ENCODE measurements at regions not wholly inside any gene's neighbourhood (a gene's known extent, or its start where the extent isn't known, plus 50 kb on each side); places are given as distances from the start of the nearest gene placed in this dataset.

DNA sequence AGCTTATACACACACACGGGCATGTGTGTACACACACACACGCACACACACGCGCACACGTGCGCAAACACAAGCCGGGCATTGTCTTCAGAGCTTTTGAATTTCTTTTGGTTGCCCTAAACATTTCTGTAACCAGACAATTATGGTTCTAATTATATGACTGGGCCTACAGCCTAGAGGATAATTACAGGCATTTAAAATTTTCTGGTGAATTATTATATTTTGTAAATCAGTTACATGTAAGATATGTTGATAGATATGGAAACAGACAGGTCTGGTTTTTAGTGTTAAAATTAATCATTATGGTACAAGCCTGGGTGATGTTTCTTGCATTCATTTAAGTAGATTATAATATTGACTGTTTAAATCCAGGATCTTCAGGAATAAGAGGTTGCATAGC, 1120.5 kb downstream of the ADGRL3 start:
- intact Hi-C loops (cut with DNase I): no loop called here
- DNase-seq: no peak

GRCh38 chr4:62302710-62303109, 1102.6 kb downstream of the ADGRL3 start:
- intact Hi-C loops (cut with DNase I): no loop called here
- DNase-seq: peak in 1 of 10 donors; percentile 22

GRCh38 chr4:62301500-62301899, 1101.4 kb downstream of the ADGRL3 start:
- intact Hi-C loops (cut with DNase I): no loop called here
- no peak for DNase-seq

DNA sequence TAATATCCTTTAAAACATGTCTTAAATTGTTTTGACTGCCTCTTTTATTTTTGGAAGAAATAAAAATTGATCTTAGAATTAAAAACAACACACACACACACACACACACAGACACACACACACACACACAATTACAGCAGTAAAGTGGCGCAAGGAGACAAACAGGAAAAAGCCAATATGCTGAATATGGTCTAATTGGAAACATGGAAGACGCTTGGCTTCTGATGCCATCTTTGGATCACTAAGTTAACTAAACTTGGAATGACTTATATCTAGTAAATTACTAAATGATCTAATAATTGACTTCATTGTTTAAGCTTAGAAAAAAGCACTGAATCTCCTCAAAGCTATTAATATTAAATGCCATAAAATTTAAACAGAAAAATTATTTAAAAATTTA, 1093.4 kb downstream of the ADGRL3 start:
- intact Hi-C loops (cut with DNase I): no loop called here
- no peak for DNase-seq

- intact Hi-C loops (cut with DNase I): no loop called here
- no peak for DNase-seq
These were observed 1092.8 kb downstream of the ADGRL3 start for GRCh38 chr4:62292911-62293310.

- intact Hi-C loops (cut with DNase I): no loop called here
These were observed 1088.8 kb downstream of the ADGRL3 start for GRCh38 chr4:62288808-62289541.

GRCh38 chr4:62285026-62285425, 1084.9 kb downstream of the ADGRL3 start:
- intact Hi-C loops (cut with DNase I): no loop called here
- DNase-seq: no peak

More at GRCh38 chr4:62288808-62289541, 1088.8 kb downstream of the ADGRL3 start:
- DNase-seq: no peak

GRCh38 chr4:62279689-62280088, 1079.6 kb downstream of the ADGRL3 start:
- intact Hi-C loops (cut with DNase I): no loop called here
- no peak for DNase-seq

DNA sequence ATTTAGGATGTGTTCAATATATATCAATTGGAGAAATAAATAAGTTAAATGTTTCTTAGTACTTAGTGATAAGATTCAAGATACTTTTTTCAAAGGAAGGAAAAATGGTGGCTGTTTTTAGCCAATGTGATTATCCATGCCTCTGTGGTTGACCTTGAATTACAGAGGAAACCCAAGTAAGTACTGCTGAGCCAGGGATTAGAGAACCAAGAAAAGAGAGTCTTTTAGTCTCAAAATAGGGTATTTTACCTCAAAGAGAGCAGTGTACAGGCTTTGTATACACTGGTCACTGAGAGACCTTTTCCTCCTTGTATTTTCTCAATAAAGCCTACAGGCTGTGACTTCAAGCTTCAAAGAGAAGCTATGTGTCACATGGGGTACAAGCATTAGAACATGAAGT, 1075.3 kb downstream of the ADGRL3 start:
- intact Hi-C loops (cut with DNase I): no loop called here
- no peak for DNase-seq

DNA sequence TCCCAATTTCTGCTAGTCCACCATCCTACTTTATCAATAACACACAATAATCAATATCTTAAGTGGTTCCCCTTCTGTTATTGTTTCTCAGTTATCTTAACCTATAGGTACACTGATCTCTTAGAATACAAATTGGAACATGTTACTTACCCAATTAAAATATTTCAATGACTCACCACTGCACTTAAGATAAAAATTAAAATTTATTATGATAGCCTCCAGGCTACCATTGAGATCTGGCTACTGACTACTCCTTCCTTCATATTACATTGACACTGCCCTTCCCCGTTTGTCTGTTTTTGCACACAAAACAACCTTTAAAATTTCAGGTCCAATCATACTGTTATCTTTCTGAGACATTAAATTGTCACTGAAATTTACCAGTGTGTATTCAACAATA, 1074.7 kb downstream of the ADGRL3 start:
- intact Hi-C loops (cut with DNase I): no loop called here
- DNase-seq: no peak

DNA sequence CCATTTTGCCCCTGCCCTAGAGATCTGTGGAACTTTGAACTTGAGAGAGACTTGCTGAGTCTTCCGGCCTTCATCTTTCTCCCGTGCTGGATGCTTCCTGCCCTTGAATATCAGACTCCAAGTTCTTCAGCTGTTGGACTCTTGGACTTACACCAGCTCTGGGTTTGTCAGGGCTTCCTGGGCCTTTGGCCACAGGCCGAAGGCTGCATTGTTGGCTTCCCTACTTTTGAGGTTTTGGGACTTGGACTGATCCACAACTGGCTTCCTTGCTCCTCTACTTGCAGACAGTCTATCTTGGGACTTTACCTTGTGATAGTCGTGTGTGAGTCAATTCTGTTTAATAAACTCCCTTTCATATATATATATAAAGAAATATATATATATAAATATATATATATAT, 1071.0 kb downstream of the ADGRL3 start:
- intact Hi-C loops (cut with DNase I): no loop called here
- no peak for DNase-seq

DNA sequence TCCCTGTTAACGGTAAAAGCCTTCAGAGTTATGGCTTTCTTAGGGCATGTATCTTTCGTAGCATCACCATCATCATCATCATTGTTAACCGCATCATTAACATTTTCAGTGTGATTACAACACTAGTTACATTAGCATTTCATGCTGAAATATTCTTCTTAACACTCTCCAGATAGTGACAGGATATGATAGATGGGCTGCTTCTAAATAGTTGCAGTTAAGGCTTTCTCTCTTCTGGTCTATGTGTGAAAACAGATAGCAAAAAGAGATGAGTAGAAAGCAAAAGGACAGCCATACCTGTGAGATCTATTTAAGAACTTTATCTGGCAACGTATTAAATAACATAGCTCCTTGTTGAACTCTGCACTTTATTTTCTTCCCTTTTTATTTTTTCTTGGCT, 1069.8 kb downstream of the ADGRL3 start:
- intact Hi-C loops (cut with DNase I): no loop called here
- no peak for DNase-seq

DNA sequence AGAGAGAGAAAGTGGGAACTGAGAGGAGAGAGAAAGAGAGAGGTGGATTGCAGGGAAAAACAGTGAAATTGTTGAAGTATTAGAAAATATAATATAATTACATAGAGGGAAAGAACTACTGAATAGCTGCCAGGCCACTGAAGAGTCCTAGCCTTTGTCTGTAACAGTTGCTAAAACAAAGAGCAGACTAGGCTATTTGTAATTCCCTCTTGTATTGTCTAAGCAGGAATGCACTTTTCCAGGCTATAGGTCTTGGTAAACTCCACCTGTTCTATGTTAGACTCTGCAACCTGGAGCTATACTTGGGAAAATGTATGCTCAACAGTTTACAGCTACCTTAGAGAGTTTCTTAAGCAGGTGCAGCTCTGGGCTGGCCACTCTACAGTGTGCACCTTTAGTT, 1063.3 kb downstream of the ADGRL3 start:
- intact Hi-C loops (cut with DNase I): no loop called here
- no peak for DNase-seq

DNA sequence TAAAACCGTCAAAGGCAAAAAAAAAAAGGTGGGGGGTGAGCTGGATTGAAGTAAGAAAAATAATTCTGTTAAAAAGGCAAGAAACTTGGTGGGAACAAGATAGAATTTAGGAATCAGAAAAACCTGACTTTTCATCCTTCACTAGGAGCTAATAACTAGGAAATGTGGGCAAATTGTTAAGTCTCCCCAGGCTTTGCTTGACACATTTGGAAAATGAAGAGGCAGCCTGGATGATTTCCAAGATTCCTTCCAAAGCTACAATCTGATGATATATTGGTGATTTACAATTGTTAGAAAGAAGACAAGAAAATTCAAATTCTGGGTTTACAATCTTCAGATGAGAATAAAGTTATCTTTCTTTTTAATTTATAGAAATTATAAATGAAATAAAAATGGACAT, 1062.5 kb downstream of the ADGRL3 start:
- DNase-seq: no peak
- intact Hi-C loops (cut with DNase I): no loop called here

- DNase-seq: no peak
- intact Hi-C loops (cut with DNase I): no loop called here
These were observed 1060.1 kb downstream of the ADGRL3 start for GRCh38 chr4:62260254-62260653.

DNA sequence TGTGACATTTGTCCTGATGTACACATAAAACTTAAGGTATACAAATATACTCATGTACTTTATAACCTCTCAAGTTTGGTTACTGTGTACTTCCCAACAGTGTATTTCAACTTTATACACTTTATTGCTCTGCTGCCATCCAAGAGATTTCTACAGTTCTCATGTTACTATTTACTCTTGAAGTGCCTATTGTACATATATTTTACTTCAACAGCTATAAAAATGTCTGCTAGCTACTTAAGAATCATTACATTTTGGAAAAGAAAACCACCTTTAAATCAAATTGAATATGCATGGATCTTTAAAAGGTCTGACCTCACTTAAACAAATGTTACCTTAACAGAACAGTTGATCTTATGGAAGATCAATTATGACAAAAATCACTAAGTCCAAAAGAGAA, 1056.4 kb downstream of the ADGRL3 start:
- no peak for DNase-seq
- intact Hi-C loops (cut with DNase I): no loop called here

DNA sequence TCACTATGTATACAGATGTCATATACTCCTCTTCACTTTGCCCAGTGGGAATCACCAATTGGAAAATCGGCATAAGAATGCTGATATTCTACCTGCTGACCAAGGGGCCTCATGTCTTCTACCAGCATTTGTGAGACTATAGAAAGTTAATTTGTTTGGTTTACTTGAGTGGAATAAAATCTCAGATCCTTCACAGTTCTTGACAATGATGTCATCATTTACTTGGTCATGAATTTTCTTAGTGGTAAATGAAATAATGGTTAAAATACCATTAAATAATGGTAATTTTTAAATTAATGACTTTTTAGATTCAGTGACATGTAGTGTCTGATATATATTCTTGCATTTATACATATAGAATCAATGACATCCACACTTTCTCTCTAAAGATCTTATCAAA, 1052.6 kb downstream of the ADGRL3 start:
- intact Hi-C loops (cut with DNase I): no loop called here
- DNase-seq: no peak

- intact Hi-C loops (cut with DNase I): no loop called here
- DNase-seq: no peak
These were observed 1050.0 kb downstream of the ADGRL3 start for GRCh38 chr4:62250100-62250499.

DNA sequence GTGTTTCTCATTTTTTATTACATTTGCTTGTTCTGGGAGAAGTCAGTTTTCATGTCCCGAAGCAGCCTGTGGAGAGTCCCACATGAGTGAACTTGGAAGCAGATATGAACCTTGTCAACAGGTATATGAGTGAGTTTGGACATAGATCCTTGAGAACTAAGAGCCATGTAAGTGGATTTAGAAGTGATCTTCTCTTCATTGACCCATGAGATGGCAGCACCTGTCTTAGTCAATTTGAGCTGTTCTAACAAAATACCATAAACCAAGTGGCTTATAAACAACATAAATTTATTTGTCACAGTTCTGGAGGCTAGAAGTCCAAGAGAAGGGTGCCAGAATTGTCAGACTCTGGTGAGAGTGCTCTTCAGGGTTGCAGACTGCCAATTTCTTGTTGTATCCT, 1043.8 kb downstream of the ADGRL3 start:
- intact Hi-C loops (cut with DNase I): no loop called here
- no peak for DNase-seq

DNA sequence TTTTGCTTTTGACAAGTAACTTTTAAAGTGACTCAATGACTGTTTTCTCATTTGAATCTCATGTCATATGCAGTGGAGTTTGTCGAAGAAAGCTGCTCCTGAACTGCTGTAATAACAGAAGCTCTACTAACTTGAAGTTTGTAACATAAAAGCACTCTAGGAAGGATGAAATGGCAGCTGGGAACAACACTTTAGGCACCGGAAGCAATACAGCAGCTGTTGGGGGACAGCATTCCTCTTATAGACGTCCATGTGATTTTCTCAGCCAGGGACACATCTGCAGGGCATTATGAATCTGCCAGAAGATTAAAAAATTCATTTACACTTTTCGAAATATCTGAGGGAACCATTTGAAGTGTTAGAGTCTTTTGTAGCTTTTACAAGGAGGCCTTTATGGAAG, 1035.8 kb downstream of the ADGRL3 start:
- DNase-seq: no peak
- intact Hi-C loops (cut with DNase I): no loop called here

GRCh38 chr4:62232814-62233213, 1032.7 kb downstream of the ADGRL3 start:
- intact Hi-C loops (cut with DNase I): no loop called here
- DNase-seq: no peak

DNA sequence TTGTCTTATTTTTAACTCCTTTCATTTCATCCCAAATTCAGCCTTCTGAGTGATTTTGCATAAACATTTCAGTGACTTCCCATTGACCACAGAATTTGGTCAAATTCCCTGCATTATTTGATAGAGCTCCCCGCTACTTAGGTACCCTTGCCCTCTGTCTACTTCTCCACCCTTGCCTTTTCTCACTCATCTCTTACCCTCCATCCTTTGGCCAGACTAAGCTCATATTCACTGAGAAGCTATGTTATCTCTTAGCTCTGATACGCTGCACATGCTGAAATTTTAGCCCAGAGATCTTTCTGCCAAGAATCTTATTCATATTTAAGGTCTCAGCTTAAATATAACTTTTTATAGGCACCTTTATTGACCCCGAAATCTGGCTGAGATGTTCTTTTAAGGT, 1031.9 kb downstream of the ADGRL3 start:
- no peak for DNase-seq
- intact Hi-C loops (cut with DNase I): no loop called here

DNA sequence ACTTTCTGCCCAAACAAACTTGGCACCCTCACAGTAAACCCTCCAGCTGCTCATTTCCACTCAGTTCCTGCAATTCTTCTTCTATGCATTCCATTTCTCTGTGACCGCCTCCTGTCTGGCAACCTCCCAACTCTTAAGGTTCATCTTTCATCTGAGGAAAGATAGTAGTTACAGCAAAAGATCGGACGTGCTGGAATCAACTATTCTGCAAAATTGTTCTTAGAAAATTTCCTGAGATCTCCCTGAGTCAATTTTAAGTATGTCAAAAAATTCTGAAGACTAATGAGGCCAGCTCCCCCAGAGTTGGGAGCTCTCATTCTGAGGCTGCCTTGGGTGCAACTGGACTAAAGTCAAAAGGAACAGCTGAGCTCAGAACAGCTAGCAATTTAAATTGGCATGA, 1026.0 kb downstream of the ADGRL3 start:
- DNase-seq: no peak

More for the DNA sequence above, 1026.0 kb downstream of the ADGRL3 start:
- intact Hi-C loops (cut with DNase I): no loop called here

All from posterior cingulate gyrus (tissue), 11 donors.